ENCODE measurements at regions not wholly inside any gene's neighbourhood (a gene's known extent, or its start where the extent isn't known, plus 50 kb on each side); places are given as distances from the start of the nearest gene placed in this dataset.

DNA sequence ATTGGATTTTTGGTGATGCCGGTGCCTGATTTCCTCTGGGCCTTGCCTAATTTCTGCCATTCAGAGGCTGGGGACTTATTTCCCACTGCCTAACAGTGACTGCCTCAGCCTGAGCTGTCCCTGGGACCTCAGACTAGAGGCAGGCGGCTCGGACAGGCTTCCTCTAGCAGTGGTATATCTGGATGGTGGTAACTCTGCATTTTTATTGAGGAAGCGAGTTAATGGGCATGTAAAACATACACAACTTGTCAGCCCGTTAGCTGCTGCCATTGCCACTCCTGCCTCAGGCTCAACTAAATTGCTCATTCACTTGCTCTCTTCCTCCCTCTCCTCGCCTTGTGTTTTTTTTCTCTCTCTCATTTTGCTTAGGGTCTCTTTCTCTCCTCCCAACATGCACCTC is 561.6 kb downstream of the BUD13 start (continued):
- TF ChIP-seq, protein P1, sequence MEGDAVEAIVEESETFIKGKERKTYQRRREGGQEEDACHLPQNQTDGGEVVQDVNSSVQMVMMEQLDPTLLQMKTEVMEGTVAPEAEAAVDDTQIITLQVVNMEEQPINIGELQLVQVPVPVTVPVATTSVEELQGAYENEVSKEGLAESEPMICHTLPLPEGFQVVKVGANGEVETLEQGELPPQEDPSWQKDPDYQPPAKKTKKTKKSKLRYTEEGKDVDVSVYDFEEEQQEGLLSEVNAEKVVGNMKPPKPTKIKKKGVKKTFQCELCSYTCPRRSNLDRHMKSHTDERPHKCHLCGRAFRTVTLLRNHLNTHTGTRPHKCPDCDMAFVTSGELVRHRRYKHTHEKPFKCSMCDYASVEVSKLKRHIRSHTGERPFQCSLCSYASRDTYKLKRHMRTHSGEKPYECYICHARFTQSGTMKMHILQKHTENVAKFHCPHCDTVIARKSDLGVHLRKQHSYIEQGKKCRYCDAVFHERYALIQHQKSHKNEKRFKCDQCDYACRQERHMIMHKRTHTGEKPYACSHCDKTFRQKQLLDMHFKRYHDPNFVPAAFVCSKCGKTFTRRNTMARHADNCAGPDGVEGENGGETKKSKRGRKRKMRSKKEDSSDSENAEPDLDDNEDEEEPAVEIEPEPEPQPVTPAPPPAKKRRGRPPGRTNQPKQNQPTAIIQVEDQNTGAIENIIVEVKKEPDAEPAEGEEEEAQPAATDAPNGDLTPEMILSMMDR (conservative IDR thresholded peaks at IDR 0.05; ENCODE audit: low read depth in 2 of 2): no peak
- TF ChIP-seq POLR2AphosphoS5 (IDR thresholded peaks at IDR 0.05; ENCODE audit: low read depth): no peak
- TF ChIP-seq, protein P2, sequence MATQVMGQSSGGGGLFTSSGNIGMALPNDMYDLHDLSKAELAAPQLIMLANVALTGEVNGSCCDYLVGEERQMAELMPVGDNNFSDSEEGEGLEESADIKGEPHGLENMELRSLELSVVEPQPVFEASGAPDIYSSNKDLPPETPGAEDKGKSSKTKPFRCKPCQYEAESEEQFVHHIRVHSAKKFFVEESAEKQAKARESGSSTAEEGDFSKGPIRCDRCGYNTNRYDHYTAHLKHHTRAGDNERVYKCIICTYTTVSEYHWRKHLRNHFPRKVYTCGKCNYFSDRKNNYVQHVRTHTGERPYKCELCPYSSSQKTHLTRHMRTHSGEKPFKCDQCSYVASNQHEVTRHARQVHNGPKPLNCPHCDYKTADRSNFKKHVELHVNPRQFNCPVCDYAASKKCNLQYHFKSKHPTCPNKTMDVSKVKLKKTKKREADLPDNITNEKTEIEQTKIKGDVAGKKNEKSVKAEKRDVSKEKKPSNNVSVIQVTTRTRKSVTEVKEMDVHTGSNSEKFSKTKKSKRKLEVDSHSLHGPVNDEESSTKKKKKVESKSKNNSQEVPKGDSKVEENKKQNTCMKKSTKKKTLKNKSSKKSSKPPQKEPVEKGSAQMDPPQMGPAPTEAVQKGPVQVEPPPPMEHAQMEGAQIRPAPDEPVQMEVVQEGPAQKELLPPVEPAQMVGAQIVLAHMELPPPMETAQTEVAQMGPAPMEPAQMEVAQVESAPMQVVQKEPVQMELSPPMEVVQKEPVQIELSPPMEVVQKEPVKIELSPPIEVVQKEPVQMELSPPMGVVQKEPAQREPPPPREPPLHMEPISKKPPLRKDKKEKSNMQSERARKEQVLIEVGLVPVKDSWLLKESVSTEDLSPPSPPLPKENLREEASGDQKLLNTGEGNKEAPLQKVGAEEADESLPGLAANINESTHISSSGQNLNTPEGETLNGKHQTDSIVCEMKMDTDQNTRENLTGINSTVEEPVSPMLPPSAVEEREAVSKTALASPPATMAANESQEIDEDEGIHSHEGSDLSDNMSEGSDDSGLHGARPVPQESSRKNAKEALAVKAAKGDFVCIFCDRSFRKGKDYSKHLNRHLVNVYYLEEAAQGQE (IDR thresholded peaks at IDR 0.05; ENCODE audit: unreplicated experiment): no peak
- TF ChIP-seq, protein P3, sequence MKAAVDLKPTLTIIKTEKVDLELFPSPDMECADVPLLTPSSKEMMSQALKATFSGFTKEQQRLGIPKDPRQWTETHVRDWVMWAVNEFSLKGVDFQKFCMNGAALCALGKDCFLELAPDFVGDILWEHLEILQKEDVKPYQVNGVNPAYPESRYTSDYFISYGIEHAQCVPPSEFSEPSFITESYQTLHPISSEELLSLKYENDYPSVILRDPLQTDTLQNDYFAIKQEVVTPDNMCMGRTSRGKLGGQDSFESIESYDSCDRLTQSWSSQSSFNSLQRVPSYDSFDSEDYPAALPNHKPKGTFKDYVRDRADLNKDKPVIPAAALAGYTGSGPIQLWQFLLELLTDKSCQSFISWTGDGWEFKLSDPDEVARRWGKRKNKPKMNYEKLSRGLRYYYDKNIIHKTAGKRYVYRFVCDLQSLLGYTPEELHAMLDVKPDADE (IDR thresholded peaks at IDR 0.05): no peak
- no peak for TF ChIP-seq JUNB (IDR thresholded peaks at IDR 0.05; ENCODE audit: unreplicated experiment)

DNA sequence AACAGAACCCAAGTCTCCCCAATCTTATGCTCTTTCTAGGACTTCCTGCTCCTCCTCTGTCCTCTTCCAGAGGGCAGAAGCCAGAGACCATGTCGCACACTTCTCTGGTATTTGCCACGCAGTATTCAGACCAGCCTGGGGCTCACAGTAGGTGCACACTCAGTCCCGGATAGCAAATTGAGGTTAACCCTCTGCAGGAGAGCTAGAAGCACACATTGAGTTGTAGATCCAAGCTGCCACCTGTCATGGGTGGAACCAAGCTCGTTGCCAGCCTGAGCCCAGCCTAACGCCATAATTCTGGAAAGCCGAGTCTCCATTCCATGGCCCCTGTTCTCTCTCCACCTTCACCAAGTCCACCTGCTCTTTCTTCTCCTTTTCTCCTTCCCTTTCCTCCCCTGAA is 562.1 kb downstream of the BUD13 start:
- no peaks in the 10 kb centered on the region for H3F3A ChIP-seq (replicated peaks; ENCODE audit: low read depth)
- no peaks in the 10 kb centered on the region for H3K4me1 ChIP-seq (ENCODE audit: insufficient read depth)
- no peak overlapping the region for H2AFZ ChIP-seq
- H4K20me1 ChIP-seq (replicated peaks; ENCODE audit: insufficient read depth): no peaks in the 10 kb centered on the region; the same call in 1 of the 2 replicates
- no peak overlapping the region for H3K27ac ChIP-seq (ENCODE audit: low read depth)
- H3K27me3 ChIP-seq (ENCODE audit: insufficient read depth): no peaks in the 10 kb centered on the region
- no peaks in the 10 kb centered on the region for H3K9me2 ChIP-seq (ENCODE audit: insufficient read depth)
- H3K4me2 ChIP-seq: no peak overlapping the region
- no peaks in the 10 kb centered on the region for H3K36me3 ChIP-seq (ENCODE audit: insufficient read depth)
- Mint-ChIP-seq H3K9me3 (no peaks in the 10 kb centered on the region), H3K4me1 (peaks cover 4% of the 10 kb centered on the region; the same call in 2 of the 3 replicates), H3K4me3 (no peak overlapping the region), H3K27me3 (ENCODE audit: insufficient read depth, low read depth, poor library complexity) (peaks cover 6% of the 10 kb centered on the region), H3K36me3 (ENCODE audit: low read depth) (no peaks in the 10 kb centered on the region), H3K27ac (no peak overlapping the region)
- H3K4me3 ChIP-seq: no peak overlapping the region
- H3K79me2 ChIP-seq (replicated peaks; ENCODE audit: insufficient read depth): no peaks in the 10 kb centered on the region
- ATAC-seq (no peak), DNase-seq (ENCODE audit: low spot score) (no peak)
- TF ChIP-seq STAT1 (IDR thresholded peaks at IDR 0.05; ENCODE audit: unreplicated experiment): no peak
- no peak for TF ChIP-seq EZH2phosphoT487 (IDR thresholded peaks at IDR 0.05; ENCODE audit: unreplicated experiment)
- no peak for TF ChIP-seq ZNF114 (CRISPR knock-in tag; IDR thresholded peaks at IDR 0.05)
- TF ChIP-seq, protein P1 (conservative IDR thresholded peaks at IDR 0.05; ENCODE audit: low read depth in 2 of 2): no peak
- no peak for TF ChIP-seq NANOG (IDR thresholded peaks at IDR 0.05; ENCODE audit: borderline replicate concordance)
- no peak for TF ChIP-seq CREB1 (CRISPR knock-in tag; IDR thresholded peaks at IDR 0.05; ENCODE audit: low read depth)
- TF ChIP-seq POLR2AphosphoS5 (IDR thresholded peaks at IDR 0.05; ENCODE audit: low read depth): no peak
- TF ChIP-seq JUNB (IDR thresholded peaks at IDR 0.05; ENCODE audit: unreplicated experiment): no peak
